GM13977 (cell line): ENCODE measurements at regions not wholly inside any gene's neighbourhood (a gene's known extent, or its start where the extent isn't known, plus 50 kb on each side); places are given as distances from the start of the nearest gene placed in this dataset.

ENCODE experiments used
- DNase-seq: peaks from one replicate; pipeline ENCODE4 v3.0.0; 2012; ENCODE audit warnings: low spot score
- CTCF ChIP-seq: IDR thresholded peaks from 2 replicates; pipeline ENCODE4 v1.5.1; 2012; ENCODE audit warnings: mild to moderate bottlenecking, control low read depth; ENCODE audit not compliant: insufficient read depth; ENCODE audit errors: extremely low read depth, missing control alignments
- in situ Hi-C: fragments of 300-500 bp; cut with MboI; formaldehyde crosslinking; loops from one replicate; pipeline ENCODE4 v1.12.0; 2022; ENCODE audit warnings: low sequenced_read_pairs, low pct_unique_long_range_greater_than_20kb, mixed read lengths, inconsistent platforms; ENCODE audit not compliant: unreplicated experiment

- no peak for DNase-seq
- TF ChIP-seq CTCF, result no peak
- in situ Hi-C loops, result no loop called here
These were observed 383.6 kb downstream of the UQCRFS1 start for GRCh38 chr19:28829359-28829758.

GRCh38 chr19:28828276-28828870, 384.6 kb downstream of the UQCRFS1 start:
- in situ Hi-C loops, result no loop called here

GRCh38 chr19:28827382-28827781, 385.6 kb downstream of the UQCRFS1 start:
- TF ChIP-seq CTCF, result no peak
- in situ Hi-C loops, result no loop called here
- no peak for DNase-seq

More at GRCh38 chr19:28828276-28828870, 384.6 kb downstream of the UQCRFS1 start:
- no peak for DNase-seq
- TF ChIP-seq CTCF, result no peak

- in situ Hi-C loops, result no loop called here
- DNase-seq, result no peak
- no peak for TF ChIP-seq CTCF
These were observed 389.5 kb downstream of the UQCRFS1 start for GRCh38 chr19:28823338-28823961.

- DNase-seq, result no peak
- in situ Hi-C loops, result no loop called here
- no peak for TF ChIP-seq CTCF
These were observed 392.7 kb downstream of the UQCRFS1 start for GRCh38 chr19:28820289-28820688.

GRCh38 chr19:28815257-28815656, 397.7 kb downstream of the UQCRFS1 start:
- in situ Hi-C loops, result no loop called here
- no peak for DNase-seq

More at GRCh38 chr19:28815257-28815656, 397.7 kb downstream of the UQCRFS1 start:
- TF ChIP-seq CTCF, result no peak
